Peyer's patch (tissue), 4 donors: ENCODE measurements at regions not wholly inside any gene's neighbourhood (a gene's known extent, or its start where the extent isn't known, plus 50 kb on each side); places are given as distances from the start of the nearest gene placed in this dataset.
"Not testable (repeated sequence)": the region's sequence is repeated elsewhere in the genome, so short reads cannot be mapped to it uniquely, and the experiment has no call there.

Experiments
- DNase-seq, 3 donors: peaks; one replicate each; pipeline ENCODE4 v3.0.0-alpha.2; 2017 to 2019
- H3K27ac ChIP-seq, 4 donors: fragments of 200-600 bp; sonication (generic); one replicate each; pipeline ENCODE4 v1.5.1; 2016 to 2019
- H3K27me3 ChIP-seq, 2 donors: fragments of 200-600 bp; sonication (generic); one replicate each; pipeline ENCODE4 v1.5.1; 2019
- H3K36me3 ChIP-seq, 3 donors: fragments of 200-600 bp; sonication (generic); one replicate each; pipeline ENCODE4 v1.5.1; 2016 to 2019
- H3K4me1 ChIP-seq, 4 donors: fragments of 200-600 bp; sonication (generic); one replicate each; pipeline ENCODE4 v1.5.1; 2016 to 2019
- H3K4me3 ChIP-seq, 4 donors: fragments of 200-600 bp; sonication (generic); 1 replicate in 3 of 4; 2 replicates in 1 of 4; pipeline ENCODE4 v1.5.1; 2016 to 2019; ENCODE audit warnings: mild to moderate bottlenecking in 1 of 4
- H3K9me3 ChIP-seq, 4 donors: fragments of 200-600 bp; sonication (generic); one replicate each; pipeline ENCODE4 v1.5.1; 2016 to 2019; ENCODE audit warnings: mild to moderate bottlenecking in 1 of 4
- POLR2A ChIP-seq, 2 donors: fragments of 450-650 bp; IDR thresholded peaks; one replicate each; pipeline ENCODE4 v1.5.1; 2017; ENCODE audit warnings: antibody characterized with exemption in 2 of 2, mild to moderate bottlenecking in 2 of 2, moderate library complexity in 2 of 2
- TF ChIP-seq, protein P1 (sequence below), 6 experiments: fragments of 450-650 bp in 4 of 6; fragments of 200-600 bp in 2 of 6; sonication (generic) in 1 of 6; IDR thresholded peaks; one replicate each; pipeline ENCODE4 v1.5.1; 2017 to 2019; ENCODE audit warnings: antibody characterized with exemption in 6 of 6, mild to moderate bottlenecking in 3 of 6, moderate library complexity in 1 of 6

DNA sequence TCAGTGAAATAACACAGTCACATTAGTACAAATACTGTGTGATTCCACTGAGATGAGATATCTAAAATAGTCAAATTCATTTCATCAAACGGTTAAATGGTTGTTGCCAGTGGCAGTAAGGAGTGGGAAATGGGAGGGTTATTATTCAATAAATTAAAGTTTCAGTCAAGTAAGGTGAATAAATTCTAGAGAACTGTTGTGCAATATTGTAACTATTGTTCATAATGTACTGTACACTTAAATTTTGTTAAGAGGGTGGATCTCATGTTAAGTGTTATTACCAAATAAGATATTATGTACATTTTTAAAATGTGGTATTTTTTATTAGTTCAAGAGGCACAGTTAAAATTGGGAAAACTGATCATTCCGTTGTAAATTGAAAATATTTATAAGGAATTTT is 463.3 kb upstream of the BRINP3 start:
- H3K27me3 ChIP-seq: no peaks in the 10 kb centered on the region
- DNase-seq: no peak
- H3K9me3 ChIP-seq: no peaks in the 10 kb centered on the region
- H3K4me1 ChIP-seq: no peaks in the 10 kb centered on the region
- no peaks in the 10 kb centered on the region for H3K36me3 ChIP-seq
- H3K4me3 ChIP-seq: no peak overlapping the region
- no peak for TF ChIP-seq POLR2A (IDR thresholded peaks at IDR 0.05)
- TF ChIP-seq, protein P1, sequence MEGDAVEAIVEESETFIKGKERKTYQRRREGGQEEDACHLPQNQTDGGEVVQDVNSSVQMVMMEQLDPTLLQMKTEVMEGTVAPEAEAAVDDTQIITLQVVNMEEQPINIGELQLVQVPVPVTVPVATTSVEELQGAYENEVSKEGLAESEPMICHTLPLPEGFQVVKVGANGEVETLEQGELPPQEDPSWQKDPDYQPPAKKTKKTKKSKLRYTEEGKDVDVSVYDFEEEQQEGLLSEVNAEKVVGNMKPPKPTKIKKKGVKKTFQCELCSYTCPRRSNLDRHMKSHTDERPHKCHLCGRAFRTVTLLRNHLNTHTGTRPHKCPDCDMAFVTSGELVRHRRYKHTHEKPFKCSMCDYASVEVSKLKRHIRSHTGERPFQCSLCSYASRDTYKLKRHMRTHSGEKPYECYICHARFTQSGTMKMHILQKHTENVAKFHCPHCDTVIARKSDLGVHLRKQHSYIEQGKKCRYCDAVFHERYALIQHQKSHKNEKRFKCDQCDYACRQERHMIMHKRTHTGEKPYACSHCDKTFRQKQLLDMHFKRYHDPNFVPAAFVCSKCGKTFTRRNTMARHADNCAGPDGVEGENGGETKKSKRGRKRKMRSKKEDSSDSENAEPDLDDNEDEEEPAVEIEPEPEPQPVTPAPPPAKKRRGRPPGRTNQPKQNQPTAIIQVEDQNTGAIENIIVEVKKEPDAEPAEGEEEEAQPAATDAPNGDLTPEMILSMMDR (IDR thresholded peaks at IDR 0.05): no peak
- no peak overlapping the region for H3K27ac ChIP-seq

DNA sequence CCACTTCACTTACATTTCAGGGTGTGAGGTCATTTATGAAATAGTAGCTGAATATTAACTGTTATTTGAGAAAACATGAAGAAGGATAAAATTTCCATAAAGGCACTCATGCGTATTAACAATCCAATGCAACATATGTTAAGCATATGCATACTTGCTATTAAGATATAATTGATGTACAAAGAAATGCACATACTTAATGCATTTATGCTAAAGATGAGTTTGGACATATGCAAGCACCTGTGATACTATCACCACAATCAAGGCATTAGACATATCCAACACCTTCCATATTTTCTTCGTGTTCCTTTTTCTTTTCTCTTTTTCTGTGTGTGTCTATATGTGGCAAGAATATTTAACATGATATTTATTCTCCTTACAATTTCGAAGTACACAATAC is 464.8 kb upstream of the BRINP3 start:
- Histone ChIP-seq H3K27ac (no peak overlapping the region), H3K36me3 (no peaks in the 10 kb centered on the region), H3K4me1 (no peaks in the 10 kb centered on the region), H3K4me3 (no peak overlapping the region), H3K9me3 (no peaks in the 10 kb centered on the region), H3K27me3 (no peaks in the 10 kb centered on the region)
- TF ChIP-seq POLR2A (IDR thresholded peaks at IDR 0.05): no peak
- TF ChIP-seq, protein P1 (IDR thresholded peaks at IDR 0.05): no peak
- DNase-seq: no peak

DNA sequence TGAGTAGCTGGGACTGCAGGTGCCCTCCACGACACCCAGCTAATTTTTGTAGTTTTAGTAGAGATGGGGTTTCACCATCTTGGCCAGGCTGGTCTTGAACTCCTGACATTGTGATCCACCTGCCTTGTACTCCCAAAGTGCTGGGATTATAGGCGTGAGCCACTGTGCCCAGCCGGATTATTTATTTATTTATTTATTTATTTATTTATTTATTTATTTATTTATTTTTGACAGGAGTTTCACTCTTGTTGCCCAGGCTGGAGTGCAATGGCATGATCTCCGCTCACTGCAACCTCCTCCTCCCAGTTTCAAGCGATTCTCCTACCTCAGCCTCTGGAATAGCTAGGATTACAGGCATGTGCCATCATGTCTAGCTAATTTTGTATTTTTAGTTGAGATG is 466.1 kb upstream of the BRINP3 start:
- not testable (repeated sequence) for H3K4me3 ChIP-seq, H3K27me3 ChIP-seq, DNase-seq, H3K27ac ChIP-seq, H3K4me1 ChIP-seq, H3K9me3 ChIP-seq, H3K36me3 ChIP-seq

DNA sequence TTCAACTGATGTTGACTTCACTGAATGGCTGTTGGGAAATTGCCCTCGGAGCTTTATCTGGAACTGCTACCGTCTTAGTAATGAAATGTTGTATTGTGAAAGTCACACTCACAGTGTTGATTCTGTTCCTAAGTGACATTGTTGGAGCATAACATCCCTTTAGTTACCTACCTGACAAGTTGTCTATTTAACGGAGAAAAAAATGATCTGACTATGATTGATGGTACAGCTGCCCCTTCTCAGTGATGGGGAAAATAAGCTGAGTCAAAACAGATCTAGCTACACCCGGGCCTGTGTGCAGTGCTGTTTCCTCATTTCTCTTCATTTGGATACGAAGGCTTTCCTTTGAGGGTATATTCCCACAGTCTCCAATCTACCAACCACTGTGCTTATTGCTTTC is 472.3 kb upstream of the BRINP3 start:
- Histone ChIP-seq H3K9me3 (no peaks in the 10 kb centered on the region), H3K4me1 (no peaks in the 10 kb centered on the region), H3K27ac (no peak overlapping the region), H3K4me3 (no peak overlapping the region), H3K36me3 (no peaks in the 10 kb centered on the region), H3K27me3 (no peaks in the 10 kb centered on the region)
- DNase-seq: no peak
- TF ChIP-seq POLR2A (IDR thresholded peaks at IDR 0.05): no peak
- TF ChIP-seq, protein P1 (IDR thresholded peaks at IDR 0.05): no peak

DNA sequence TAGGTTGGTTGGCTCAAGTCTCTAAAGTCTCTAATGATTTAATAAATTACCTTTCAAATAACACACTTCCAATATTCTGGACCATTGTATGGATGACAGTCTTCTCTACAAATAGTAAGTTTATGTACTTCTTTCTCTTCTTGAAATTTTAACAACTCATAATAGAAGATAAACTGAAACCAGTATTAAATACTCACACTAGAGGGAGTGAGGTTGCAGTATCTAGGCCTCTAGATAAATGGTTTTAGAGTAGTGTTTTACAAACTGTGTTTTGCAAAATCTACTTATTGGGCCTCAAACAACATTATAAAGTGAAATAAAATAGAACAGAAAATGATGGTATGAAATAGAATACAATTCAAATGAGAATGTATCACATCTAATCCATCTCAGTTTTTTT is 479.9 kb upstream of the BRINP3 start:
- Histone ChIP-seq H3K9me3 (no peaks in the 10 kb centered on the region), H3K27ac (no peak overlapping the region), H3K4me1 (no peaks in the 10 kb centered on the region), H3K27me3 (no peaks in the 10 kb centered on the region), H3K36me3 (no peaks in the 10 kb centered on the region), H3K4me3 (no peak overlapping the region)
- TF ChIP-seq POLR2A (IDR thresholded peaks at IDR 0.05): no peak
- TF ChIP-seq, protein P1 (IDR thresholded peaks at IDR 0.05): no peak
- DNase-seq: no peak

DNA sequence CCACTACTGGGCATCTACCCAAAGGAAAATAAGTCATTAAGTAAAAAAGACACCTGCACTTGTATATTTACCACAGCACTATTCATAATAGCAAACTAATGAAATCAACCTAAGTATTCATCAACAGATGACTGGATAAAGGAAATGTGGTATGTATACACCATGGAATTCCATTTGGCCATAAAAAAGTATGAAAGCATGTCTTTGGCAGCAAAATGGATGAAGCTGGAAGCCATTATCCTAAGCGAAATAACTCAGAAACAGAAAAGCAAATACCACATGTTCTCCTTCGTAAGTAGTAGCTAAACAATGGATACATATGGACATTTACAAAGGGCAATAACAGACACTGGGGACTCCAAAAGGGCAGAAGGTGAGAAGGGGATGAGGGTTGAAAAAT is 485.7 kb upstream of the BRINP3 start:
- Histone ChIP-seq H3K4me3 (no peak overlapping the region), H3K9me3 (no peaks in the 10 kb centered on the region), H3K27me3 (no peaks in the 10 kb centered on the region), H3K36me3 (no peaks in the 10 kb centered on the region), H3K4me1 (no peaks in the 10 kb centered on the region), H3K27ac (no peak overlapping the region)
- no peak for DNase-seq
- TF ChIP-seq, protein P1 (IDR thresholded peaks at IDR 0.05): no peak
- no peak for TF ChIP-seq POLR2A (IDR thresholded peaks at IDR 0.05)
